ENCODE measurements at regions not wholly inside any gene's neighbourhood (a gene's known extent, or its start where the extent isn't known, plus 50 kb on each side); places are given as distances from the start of the nearest gene placed in this dataset.
"Not testable (repeated sequence)": the region's sequence is repeated elsewhere in the genome, so short reads cannot be mapped to it uniquely, and the experiment has no call there.

GRCh38 chr3:166531730-166532129 is 694.5 kb upstream of the BCHE start:
- no peaks in the 10 kb centered on the region for H3K36me3 ChIP-seq (ENCODE audit: insufficient read depth, low read length)

GRCh38 chr3:166527325-166527724 is 690.1 kb upstream of the BCHE start:
- Histone ChIP-seq H3K4me3 (ENCODE audit: low read depth, low read length) (no peak overlapping the region), H3K79me2 (ENCODE audit: control insufficient read depth, insufficient read depth, low read length, unreplicated experiment) (no peaks in the 10 kb centered on the region), H2AFZ (ENCODE audit: low read length, unreplicated experiment) (no peak overlapping the region), H3K4me1 (ENCODE audit: control insufficient read depth, insufficient read depth, low read length, unreplicated experiment) (no peaks in the 10 kb centered on the region), H3K27ac (ENCODE audit: low read depth, low read length) (no peak overlapping the region), H3K27me3 (ENCODE audit: insufficient read depth, low read length) (no peaks in the 10 kb centered on the region), H3K36me3 (ENCODE audit: insufficient read depth, low read length) (no peaks in the 10 kb centered on the region)

More at GRCh38 chr3:166531730-166532129, 694.5 kb upstream of the BCHE start:
- Histone ChIP-seq H3K4me1 (ENCODE audit: control insufficient read depth, insufficient read depth, low read length, unreplicated experiment) (no peaks in the 10 kb centered on the region), H3K79me2 (ENCODE audit: control insufficient read depth, insufficient read depth, low read length, unreplicated experiment) (no peaks in the 10 kb centered on the region), H3K4me3 (ENCODE audit: low read depth, low read length) (no peak overlapping the region), H3K27me3 (ENCODE audit: insufficient read depth, low read length) (no peaks in the 10 kb centered on the region), H2AFZ (ENCODE audit: low read length, unreplicated experiment) (no peak overlapping the region), H3K27ac (ENCODE audit: low read depth, low read length) (no peak overlapping the region)

GRCh38 chr3:166526881-166527280 is 689.7 kb upstream of the BCHE start:
- H3K4me1 ChIP-seq (ENCODE audit: control insufficient read depth, insufficient read depth, low read length, unreplicated experiment) = no peaks in the 10 kb centered on the region

GRCh38 chr3:166522017-166522416 is 684.8 kb upstream of the BCHE start:
- no peaks in the 10 kb centered on the region for H3K36me3 ChIP-seq (ENCODE audit: insufficient read depth, low read length)
- H2AFZ ChIP-seq (ENCODE audit: low read length, unreplicated experiment) = no peak overlapping the region
- H3K79me2 ChIP-seq (ENCODE audit: control insufficient read depth, insufficient read depth, low read length, unreplicated experiment) = no peaks in the 10 kb centered on the region
- no peaks in the 10 kb centered on the region for H3K27me3 ChIP-seq (ENCODE audit: insufficient read depth, low read length)
- H3K27ac ChIP-seq (ENCODE audit: low read depth, low read length) = no peak overlapping the region
- H3K4me3 ChIP-seq (ENCODE audit: low read depth, low read length) = no peak overlapping the region
- H3K4me1 ChIP-seq (ENCODE audit: control insufficient read depth, insufficient read depth, low read length, unreplicated experiment) = no peaks in the 10 kb centered on the region

More at GRCh38 chr3:166526881-166527280, 689.7 kb upstream of the BCHE start:
- no peak overlapping the region for H3K27ac ChIP-seq (ENCODE audit: low read depth, low read length)
- no peak overlapping the region for H2AFZ ChIP-seq (ENCODE audit: low read length, unreplicated experiment)
- no peaks in the 10 kb centered on the region for H3K79me2 ChIP-seq (ENCODE audit: control insufficient read depth, insufficient read depth, low read length, unreplicated experiment)
- no peak overlapping the region for H3K4me3 ChIP-seq (ENCODE audit: low read depth, low read length)
- H3K36me3 ChIP-seq (ENCODE audit: insufficient read depth, low read length) = no peaks in the 10 kb centered on the region
- H3K27me3 ChIP-seq (ENCODE audit: insufficient read depth, low read length) = no peaks in the 10 kb centered on the region

GRCh38 chr3:166519443-166519842 is 682.2 kb upstream of the BCHE start:
- Histone ChIP-seq H3K27ac (ENCODE audit: low read depth, low read length) (no peak overlapping the region), H3K4me1 (ENCODE audit: control insufficient read depth, insufficient read depth, low read length, unreplicated experiment) (no peaks in the 10 kb centered on the region), H3K79me2 (ENCODE audit: control insufficient read depth, insufficient read depth, low read length, unreplicated experiment) (no peaks in the 10 kb centered on the region), H3K4me3 (ENCODE audit: low read depth, low read length) (no peak overlapping the region), H3K36me3 (ENCODE audit: insufficient read depth, low read length) (no peaks in the 10 kb centered on the region), H3K27me3 (ENCODE audit: insufficient read depth, low read length) (no peaks in the 10 kb centered on the region), H2AFZ (ENCODE audit: low read length, unreplicated experiment) (no peak overlapping the region)

GRCh38 chr3:166518040-166518439 is 680.8 kb upstream of the BCHE start:
- Histone ChIP-seq H3K36me3 (ENCODE audit: insufficient read depth, low read length) (no peaks in the 10 kb centered on the region), H3K4me3 (ENCODE audit: low read depth, low read length) (no peak overlapping the region), H3K4me1 (ENCODE audit: control insufficient read depth, insufficient read depth, low read length, unreplicated experiment) (no peaks in the 10 kb centered on the region), H3K79me2 (ENCODE audit: control insufficient read depth, insufficient read depth, low read length, unreplicated experiment) (no peaks in the 10 kb centered on the region), H3K27me3 (ENCODE audit: insufficient read depth, low read length) (no peaks in the 10 kb centered on the region), H3K27ac (ENCODE audit: low read depth, low read length) (no peak overlapping the region), H2AFZ (ENCODE audit: low read length, unreplicated experiment) (no peak overlapping the region)

- no peak overlapping the region for H3K4me3 ChIP-seq (ENCODE audit: low read depth, low read length)
- no peak overlapping the region for H3K27ac ChIP-seq (ENCODE audit: low read depth, low read length)
- no peaks in the 10 kb centered on the region for H3K36me3 ChIP-seq (ENCODE audit: insufficient read depth, low read length)
- no peaks in the 10 kb centered on the region for H3K79me2 ChIP-seq (ENCODE audit: control insufficient read depth, insufficient read depth, low read length, unreplicated experiment)
- no peaks in the 10 kb centered on the region for H3K27me3 ChIP-seq (ENCODE audit: insufficient read depth, low read length)
- H3K4me1 ChIP-seq (ENCODE audit: control insufficient read depth, insufficient read depth, low read length, unreplicated experiment) = no peaks in the 10 kb centered on the region
- H2AFZ ChIP-seq (ENCODE audit: low read length, unreplicated experiment) = no peak overlapping the region
Measured at GRCh38 chr3:166510382-166510781, 673.2 kb upstream of the BCHE start.

- H2AFZ ChIP-seq (ENCODE audit: low read length, unreplicated experiment); H3K27ac ChIP-seq (ENCODE audit: low read depth, low read length); H3K4me1 ChIP-seq (ENCODE audit: control insufficient read depth, insufficient read depth, low read length, unreplicated experiment); H3K79me2 ChIP-seq (ENCODE audit: control insufficient read depth, insufficient read depth, low read length, unreplicated experiment); H3K36me3 ChIP-seq (ENCODE audit: insufficient read depth, low read length); H3K27me3 ChIP-seq (ENCODE audit: insufficient read depth, low read length); H3K4me3 ChIP-seq (ENCODE audit: low read depth, low read length): not testable (repeated sequence)
Measured at GRCh38 chr3:166500420-166500819, 663.2 kb upstream of the BCHE start.

GRCh38 chr3:166499636-166500035 is 662.4 kb upstream of the BCHE start:
- Histone ChIP-seq H3K36me3 (ENCODE audit: insufficient read depth, low read length) (no peaks in the 10 kb centered on the region), H3K4me1 (ENCODE audit: control insufficient read depth, insufficient read depth, low read length, unreplicated experiment) (no peaks in the 10 kb centered on the region), H3K79me2 (ENCODE audit: control insufficient read depth, insufficient read depth, low read length, unreplicated experiment) (no peaks in the 10 kb centered on the region), H3K27ac (ENCODE audit: low read depth, low read length) (no peak overlapping the region), H3K27me3 (ENCODE audit: insufficient read depth, low read length) (no peaks in the 10 kb centered on the region), H3K4me3 (ENCODE audit: low read depth, low read length) (no peak overlapping the region), H2AFZ (ENCODE audit: low read length, unreplicated experiment) (no peak overlapping the region)

GRCh38 chr3:166498446-166498845 is 661.2 kb upstream of the BCHE start:
- Histone ChIP-seq H3K79me2 (ENCODE audit: control insufficient read depth, insufficient read depth, low read length, unreplicated experiment) (no peaks in the 10 kb centered on the region), H3K36me3 (ENCODE audit: insufficient read depth, low read length) (no peaks in the 10 kb centered on the region), H2AFZ (ENCODE audit: low read length, unreplicated experiment) (no peak overlapping the region), H3K27ac (ENCODE audit: low read depth, low read length) (no peak overlapping the region), H3K27me3 (ENCODE audit: insufficient read depth, low read length) (no peaks in the 10 kb centered on the region), H3K4me3 (ENCODE audit: low read depth, low read length) (no peak overlapping the region), H3K4me1 (ENCODE audit: control insufficient read depth, insufficient read depth, low read length, unreplicated experiment) (no peaks in the 10 kb centered on the region)

GRCh38 chr3:166489826-166490225 is 652.6 kb upstream of the BCHE start:
- Histone ChIP-seq H3K27me3 (ENCODE audit: insufficient read depth, low read length) (no peaks in the 10 kb centered on the region), H3K4me1 (ENCODE audit: control insufficient read depth, insufficient read depth, low read length, unreplicated experiment) (no peaks in the 10 kb centered on the region), H3K27ac (ENCODE audit: low read depth, low read length) (no peak overlapping the region), H3K36me3 (ENCODE audit: insufficient read depth, low read length) (no peaks in the 10 kb centered on the region), H3K4me3 (ENCODE audit: low read depth, low read length) (no peak overlapping the region), H3K79me2 (ENCODE audit: control insufficient read depth, insufficient read depth, low read length, unreplicated experiment) (no peaks in the 10 kb centered on the region), H2AFZ (ENCODE audit: low read length, unreplicated experiment) (no peak overlapping the region)
